ENCODE measurements at regions not wholly inside any gene's neighbourhood (a gene's known extent, or its start where the extent isn't known, plus 50 kb on each side); places are given as distances from the start of the nearest gene placed in this dataset.

GRCh38 chr11:95565724-95566141 is 223.8 kb downstream of the FAM76B start:
- Histone ChIP-seq H3K4ac (ENCODE audit: low read depth, low read length) (no peak overlapping the region), H3K9ac (ENCODE audit: low read depth, low read length) (no peak overlapping the region), H4K5ac (ENCODE audit: low read depth, low read length) (no peak overlapping the region), H3K4me3 (ENCODE audit: insufficient read depth, low read depth, low read length) (no peak overlapping the region), H3K79me1 (ENCODE audit: low read depth in 1 of 2, low read length in 2 of 2) (no peaks in the 10 kb centered on the region), H3K14ac (replicated peaks; ENCODE audit: low read depth, low read length) (no peak overlapping the region), H3K56ac (ENCODE audit: extremely low read depth, insufficient read depth, low read length) (no peak overlapping the region), H3K9me1 (ENCODE audit: insufficient read depth, low read length) (peaks cover 2% of the 10 kb centered on the region), H2AK9ac (replicated peaks; ENCODE audit: low read depth, low read length, poor library complexity) (no peak overlapping the region), H4K8ac (ENCODE audit: low read depth in 2 of 2, low read length in 2 of 2) (no peak overlapping the region), H3K18ac (ENCODE audit: low read depth, low read length) (no peak overlapping the region), H2BK120ac (ENCODE audit: low read depth, low read length) (no peak overlapping the region), H2AFZ (replicated peaks; ENCODE audit: low read length, poor library complexity) (no peak overlapping the region), H2BK20ac (ENCODE audit: low read depth, low read length) (no peak overlapping the region), H4K91ac (ENCODE audit: insufficient read depth, low read depth, low read length) (no peak overlapping the region), H2AK5ac (ENCODE audit: low read depth, low read length) (no peak overlapping the region), H2BK15ac (ENCODE audit: low read depth, low read length) (no peak overlapping the region), H3K9me3 (ENCODE audit: control insufficient read depth, insufficient read depth, low read length) (peaks cover 2% of the 10 kb centered on the region), H3K4me2 (ENCODE audit: low read depth, low read length) (no peak overlapping the region), H3K27me3 (ENCODE audit: control insufficient read depth, insufficient read depth, low read length) (no peaks in the 10 kb centered on the region; the same call in 1 of the 2 replicates), H3K27ac (ENCODE audit: insufficient read depth, low read length) (no peak overlapping the region), H3K23ac (ENCODE audit: low read depth, low read length) (no peak overlapping the region), H3K4me1 (ENCODE audit: control insufficient read depth, insufficient read depth, low read length) (peaks cover 5% of the 10 kb centered on the region), H2BK5ac (ENCODE audit: low read depth, low read length, poor library complexity, severe bottlenecking) (no peak overlapping the region), H3K36me3 (ENCODE audit: control insufficient read depth, insufficient read depth, low read length) (no peaks in the 10 kb centered on the region), H4K20me1 (ENCODE audit: insufficient read depth, low read length) (no peaks in the 10 kb centered on the region)
- dilution Hi-C loops (cut with HindIII; ENCODE audit: low sequenced_read_pairs, unreplicated experiment) (no loop called here), in situ Hi-C loops (cut with MboI; ENCODE audit: low sequenced_read_pairs) (no loop called here), intact Hi-C loops (cut with micrococcal nuclease) (no loop called here)
- no CpG with 5 or more reads among the region's 1 CpG for WGBS, 2 experiments (ENCODE audit: extremely low coverage in 2 of 2, insufficient read length in 1 of 2)
- POLR2A ChIA-PET (ENCODE audit: unreplicated experiment): no interaction called here
- CTCF ChIA-PET: interaction anchor here (0.7 kb wide), 1 partner anchor 140 kb away, joined by 3 read pairs; no protein-coding TSS in a partner anchor
- BruUV-seq (replicated peaks): no TSS peak
- TF ChIP-seq CHD1 (IDR thresholded peaks at IDR 0.05; ENCODE audit: low read depth, low read length) (no peak), MAZ (IDR thresholded peaks at IDR 0.05; ENCODE audit: borderline replicate concordance, low read depth, low read length) (no peak), ELK1 (IDR thresholded peaks at IDR 0.05; ENCODE audit: borderline replicate concordance, low read depth, low read length) (no peak), RAD21 (IDR thresholded peaks at IDR 0.05; ENCODE audit: low read length) (no peak), CEBPB (IDR thresholded peaks at IDR 0.05; ENCODE audit: low read depth, low read length) (no peak), NFE2L2 (IDR thresholded peaks at IDR 0.05; ENCODE audit: low read depth, low read length) (no peak), USF2 (IDR thresholded peaks at IDR 0.05; ENCODE audit: low read depth, low read length) (no peak), RCOR1 (IDR thresholded peaks at IDR 0.05; ENCODE audit: insufficient replicate concordance, low read length) (no peak), FOS (IDR thresholded peaks at IDR 0.05; ENCODE audit: low read depth, low read length) (no peak), POLR2A (IDR thresholded peaks at IDR 0.05; ENCODE audit: low read depth, low read length) (no peak), MXI1 (IDR thresholded peaks at IDR 0.05; ENCODE audit: borderline replicate concordance, low read depth, low read length) (no peak), BHLHE40 (IDR thresholded peaks at IDR 0.05; ENCODE audit: low read depth, low read length) (no peak), CTCF (conservative IDR thresholded peaks at IDR 0.05; ENCODE audit: low read depth, low read length) (no peak), RFX5 (IDR thresholded peaks at IDR 0.05; ENCODE audit: low read depth, low read length) (no peak), MAFK (IDR thresholded peaks at IDR 0.05; ENCODE audit: low read depth, low read length) (no peak), SMC3 (IDR thresholded peaks at IDR 0.05; ENCODE audit: low read depth, low read length) (no peak)
- DNase-seq (no peak), ATAC-seq (ENCODE audit: low read depth) (no peak)

Data from IMR-90 (cell line).